ENCODE measurements at regions not wholly inside any gene's neighbourhood (a gene's known extent, or its start where the extent isn't known, plus 50 kb on each side); places are given as distances from the start of the nearest gene placed in this dataset.

DNA sequence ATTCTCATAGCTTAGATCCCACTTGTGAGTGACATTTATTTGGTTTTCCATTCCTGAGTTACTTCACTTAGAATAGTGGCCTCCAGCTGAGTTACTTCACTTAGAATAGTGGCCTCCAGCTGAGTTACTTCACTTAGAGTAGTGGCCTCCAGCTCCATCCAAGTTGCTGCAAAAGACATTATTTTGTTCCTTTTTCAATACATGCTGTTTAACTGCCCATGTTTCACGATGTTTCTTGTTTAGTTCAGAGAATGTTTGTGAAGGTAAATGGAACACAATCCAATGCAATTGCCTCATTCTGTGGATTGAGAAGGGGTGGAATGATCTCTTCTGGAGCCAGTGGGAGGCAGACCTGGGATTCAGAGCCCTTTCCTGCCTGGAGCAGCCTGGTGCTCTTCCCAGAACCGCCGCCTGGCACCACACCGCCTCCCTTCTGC is 273.5 kb upstream of the ATP5MC3 start:
- no peak for TF ChIP-seq EZH2 (IDR thresholded peaks at IDR 0.05; ENCODE audit: borderline replicate concordance, low read depth, low read length, poor library complexity, severe bottlenecking)
- TF ChIP-seq, protein P1, sequence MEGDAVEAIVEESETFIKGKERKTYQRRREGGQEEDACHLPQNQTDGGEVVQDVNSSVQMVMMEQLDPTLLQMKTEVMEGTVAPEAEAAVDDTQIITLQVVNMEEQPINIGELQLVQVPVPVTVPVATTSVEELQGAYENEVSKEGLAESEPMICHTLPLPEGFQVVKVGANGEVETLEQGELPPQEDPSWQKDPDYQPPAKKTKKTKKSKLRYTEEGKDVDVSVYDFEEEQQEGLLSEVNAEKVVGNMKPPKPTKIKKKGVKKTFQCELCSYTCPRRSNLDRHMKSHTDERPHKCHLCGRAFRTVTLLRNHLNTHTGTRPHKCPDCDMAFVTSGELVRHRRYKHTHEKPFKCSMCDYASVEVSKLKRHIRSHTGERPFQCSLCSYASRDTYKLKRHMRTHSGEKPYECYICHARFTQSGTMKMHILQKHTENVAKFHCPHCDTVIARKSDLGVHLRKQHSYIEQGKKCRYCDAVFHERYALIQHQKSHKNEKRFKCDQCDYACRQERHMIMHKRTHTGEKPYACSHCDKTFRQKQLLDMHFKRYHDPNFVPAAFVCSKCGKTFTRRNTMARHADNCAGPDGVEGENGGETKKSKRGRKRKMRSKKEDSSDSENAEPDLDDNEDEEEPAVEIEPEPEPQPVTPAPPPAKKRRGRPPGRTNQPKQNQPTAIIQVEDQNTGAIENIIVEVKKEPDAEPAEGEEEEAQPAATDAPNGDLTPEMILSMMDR (conservative IDR thresholded peaks at IDR 0.05; ENCODE audit: low read depth, low read length): peak; percentile 28; the same call in 1 of the 2 replicates
- POLR2A ChIA-PET (ENCODE audit: low non-redundant PET): interaction anchor here (0.7 kb wide), 1 partner anchor 23 kb away, joined by 3 read pairs; no protein-coding TSS in a partner anchor
- intact Hi-C loops (cut with micrococcal nuclease; ENCODE audit: unreplicated experiment): no loop called here
- Histone ChIP-seq H3K4me3 (ENCODE audit: low read depth, low read length, poor library complexity, severe bottlenecking) (no peak overlapping the region), H3K9me3 (ENCODE audit: low read depth, low read length, poor library complexity, severe bottlenecking) (no peaks in the 10 kb centered on the region), H3K27ac (ENCODE audit: low read depth, low read length, poor library complexity, severe bottlenecking) (no peak overlapping the region), H3K27me3 (replicated peaks; ENCODE audit: insufficient read depth, low read depth, low read length, poor library complexity) (peaks cover 16% of the 10 kb centered on the region), H3K4me1 (ENCODE audit: insufficient read depth, low read length, poor library complexity, severe bottlenecking) (peaks cover 15% of the 10 kb centered on the region), H3K36me3 (ENCODE audit: insufficient read depth, low read length, poor library complexity, severe bottlenecking) (no peaks in the 10 kb centered on the region)
- peak; percentile 79 for DNase-seq (ENCODE audit: low spot score)
- BruUV-seq (replicated peaks): no TSS peak
- CTCF ChIA-PET: interaction anchor here (0.9 kb wide), 2 partner anchors 23 to 235 kb away, joined by 3 to 4 read pairs; no protein-coding TSS in a partner anchor

DNA sequence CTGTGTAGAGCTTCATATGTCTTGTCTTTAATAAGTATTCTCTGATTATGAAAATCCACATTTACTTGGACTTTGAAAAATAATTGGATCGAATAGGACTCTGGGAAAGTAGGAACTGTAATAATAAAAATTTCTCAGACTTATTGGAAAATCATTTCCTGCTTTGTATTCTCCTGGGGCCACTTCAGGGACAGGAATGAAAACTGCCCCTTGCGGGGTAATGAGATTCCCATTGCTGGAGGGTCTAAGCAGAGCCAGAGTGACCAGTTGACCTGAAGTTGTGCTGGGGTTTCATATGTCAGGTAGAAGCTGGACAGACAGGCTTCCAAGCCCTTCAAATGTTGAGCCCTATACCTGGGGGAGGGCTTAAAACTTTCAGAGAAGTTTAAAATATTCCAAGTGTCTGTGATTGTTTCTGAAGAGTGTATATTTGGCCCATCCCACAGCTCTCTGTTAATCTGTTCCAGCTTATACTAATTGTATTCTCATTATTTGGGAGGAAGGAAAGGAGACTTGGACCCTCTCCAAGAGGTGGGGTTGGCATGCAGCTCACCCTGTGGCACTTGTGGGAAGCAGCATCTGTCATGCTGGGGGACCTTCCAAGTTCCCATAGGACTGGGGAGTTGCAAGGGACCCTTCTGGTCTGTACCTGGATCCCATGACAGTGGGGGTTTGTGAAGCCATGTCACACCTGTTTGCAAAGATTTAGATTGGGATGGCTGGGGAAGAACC is 268.7 kb upstream of the ATP5MC3 start:
- intact Hi-C loops (cut with micrococcal nuclease; ENCODE audit: unreplicated experiment): no loop called here
- Histone ChIP-seq H3K9me3 (ENCODE audit: low read depth, low read length, poor library complexity, severe bottlenecking) (no peaks in the 10 kb centered on the region), H3K4me3 (ENCODE audit: low read depth, low read length, poor library complexity, severe bottlenecking) (no peak overlapping the region), H3K27ac (ENCODE audit: low read depth, low read length, poor library complexity, severe bottlenecking) (no peak overlapping the region), H3K36me3 (ENCODE audit: insufficient read depth, low read length, poor library complexity, severe bottlenecking) (no peaks in the 10 kb centered on the region), H3K27me3 (replicated peaks; ENCODE audit: insufficient read depth, low read depth, low read length, poor library complexity) (peaks cover 7% of the 10 kb centered on the region), H3K4me1 (ENCODE audit: insufficient read depth, low read length, poor library complexity, severe bottlenecking) (peaks cover 19% of the 10 kb centered on the region)
- ChIA-PET POLR2A (ENCODE audit: low non-redundant PET) (no interaction called here), CTCF (no interaction called here)
- BruUV-seq (replicated peaks): no TSS peak
- no peak for TF ChIP-seq EZH2 (IDR thresholded peaks at IDR 0.05; ENCODE audit: borderline replicate concordance, low read depth, low read length, poor library complexity, severe bottlenecking)
- TF ChIP-seq, protein P1 (conservative IDR thresholded peaks at IDR 0.05; ENCODE audit: low read depth, low read length): no peak
- peak; percentile 64 for DNase-seq (ENCODE audit: low spot score)

- no TSS peak for BruUV-seq (replicated peaks)
- TF ChIP-seq, protein P1 (conservative IDR thresholded peaks at IDR 0.05; ENCODE audit: low read depth, low read length): no peak
- no peak for TF ChIP-seq EZH2 (IDR thresholded peaks at IDR 0.05; ENCODE audit: borderline replicate concordance, low read depth, low read length, poor library complexity, severe bottlenecking)
- peaks cover 7% of the 10 kb centered on the region for H3K27me3 ChIP-seq (replicated peaks; ENCODE audit: insufficient read depth, low read depth, low read length, poor library complexity)
- DNase-seq (ENCODE audit: low spot score): no peak
- ChIA-PET POLR2A (ENCODE audit: low non-redundant PET) (no interaction called here), CTCF (no interaction called here)
- H3K36me3 ChIP-seq (ENCODE audit: insufficient read depth, low read length, poor library complexity, severe bottlenecking): no peaks in the 10 kb centered on the region
- H3K4me3 ChIP-seq (ENCODE audit: low read depth, low read length, poor library complexity, severe bottlenecking): no peak overlapping the region
- intact Hi-C loops (cut with micrococcal nuclease; ENCODE audit: unreplicated experiment): no loop called here
- H3K9me3 ChIP-seq (ENCODE audit: low read depth, low read length, poor library complexity, severe bottlenecking): no peaks in the 10 kb centered on the region
- H3K27ac ChIP-seq (ENCODE audit: low read depth, low read length, poor library complexity, severe bottlenecking): no peak overlapping the region
- H3K4me1 ChIP-seq (ENCODE audit: insufficient read depth, low read length, poor library complexity, severe bottlenecking): peaks cover 17% of the 10 kb centered on the region
Observed at GRCh38 chr2:175449616-175450015, 268.1 kb upstream of the ATP5MC3 start.

Data from A673 (cell line).